ENCODE measurements at regions not wholly inside any gene's neighbourhood (a gene's known extent, or its start where the extent isn't known, plus 50 kb on each side); places are given as distances from the start of the nearest gene placed in this dataset.

DNA sequence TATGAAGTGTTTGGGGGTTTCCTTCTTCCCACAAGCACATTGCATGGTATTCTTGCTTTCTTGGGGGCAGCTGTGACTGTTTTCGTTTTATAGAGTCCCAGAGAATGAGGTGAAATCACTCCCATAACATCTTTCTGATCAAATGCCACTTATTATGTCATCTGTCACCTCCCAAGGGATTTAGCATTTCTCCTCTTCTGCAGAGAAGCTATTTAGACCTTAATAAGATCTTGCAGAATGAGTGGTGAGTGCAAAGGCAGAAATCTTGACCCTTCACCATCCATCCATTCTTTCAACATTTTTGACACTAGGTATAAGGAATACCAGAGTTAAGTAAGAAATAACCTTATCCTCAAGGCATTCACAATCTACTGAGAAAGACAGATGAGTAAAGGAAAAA lies 318.6 kb upstream of the POU3F1 start (continued):
- TF ChIP-seq NCOA2 (IDR thresholded peaks at IDR 0.05; ENCODE audit: partially characterized antibody in 2 of 2) (no peak), EHMT2 (IDR thresholded peaks at IDR 0.05) (no peak), TCF3 (CRISPR knock-in tag; IDR thresholded peaks at IDR 0.05) (no peak), DNMT1 (IDR thresholded peaks at IDR 0.05) (no peak), TEAD2 (tag; IDR thresholded peaks at IDR 0.05) (no peak), POLR2G (IDR thresholded peaks at IDR 0.05; ENCODE audit: low read depth, low read length) (no peak), KDM1A (IDR thresholded peaks at IDR 0.05) (no peak), POLR3G (IDR thresholded peaks at IDR 0.05; ENCODE audit: extremely low read depth, insufficient read length, insufficient replicate concordance) (no peak), KAT7 (CRISPR knock-in tag; IDR thresholded peaks at IDR 0.05; ENCODE audit: borderline replicate concordance) (no peak), ZNF778 (CRISPR knock-in tag; IDR thresholded peaks at IDR 0.05) (no peak)
- TF ChIP-seq, protein P1, sequence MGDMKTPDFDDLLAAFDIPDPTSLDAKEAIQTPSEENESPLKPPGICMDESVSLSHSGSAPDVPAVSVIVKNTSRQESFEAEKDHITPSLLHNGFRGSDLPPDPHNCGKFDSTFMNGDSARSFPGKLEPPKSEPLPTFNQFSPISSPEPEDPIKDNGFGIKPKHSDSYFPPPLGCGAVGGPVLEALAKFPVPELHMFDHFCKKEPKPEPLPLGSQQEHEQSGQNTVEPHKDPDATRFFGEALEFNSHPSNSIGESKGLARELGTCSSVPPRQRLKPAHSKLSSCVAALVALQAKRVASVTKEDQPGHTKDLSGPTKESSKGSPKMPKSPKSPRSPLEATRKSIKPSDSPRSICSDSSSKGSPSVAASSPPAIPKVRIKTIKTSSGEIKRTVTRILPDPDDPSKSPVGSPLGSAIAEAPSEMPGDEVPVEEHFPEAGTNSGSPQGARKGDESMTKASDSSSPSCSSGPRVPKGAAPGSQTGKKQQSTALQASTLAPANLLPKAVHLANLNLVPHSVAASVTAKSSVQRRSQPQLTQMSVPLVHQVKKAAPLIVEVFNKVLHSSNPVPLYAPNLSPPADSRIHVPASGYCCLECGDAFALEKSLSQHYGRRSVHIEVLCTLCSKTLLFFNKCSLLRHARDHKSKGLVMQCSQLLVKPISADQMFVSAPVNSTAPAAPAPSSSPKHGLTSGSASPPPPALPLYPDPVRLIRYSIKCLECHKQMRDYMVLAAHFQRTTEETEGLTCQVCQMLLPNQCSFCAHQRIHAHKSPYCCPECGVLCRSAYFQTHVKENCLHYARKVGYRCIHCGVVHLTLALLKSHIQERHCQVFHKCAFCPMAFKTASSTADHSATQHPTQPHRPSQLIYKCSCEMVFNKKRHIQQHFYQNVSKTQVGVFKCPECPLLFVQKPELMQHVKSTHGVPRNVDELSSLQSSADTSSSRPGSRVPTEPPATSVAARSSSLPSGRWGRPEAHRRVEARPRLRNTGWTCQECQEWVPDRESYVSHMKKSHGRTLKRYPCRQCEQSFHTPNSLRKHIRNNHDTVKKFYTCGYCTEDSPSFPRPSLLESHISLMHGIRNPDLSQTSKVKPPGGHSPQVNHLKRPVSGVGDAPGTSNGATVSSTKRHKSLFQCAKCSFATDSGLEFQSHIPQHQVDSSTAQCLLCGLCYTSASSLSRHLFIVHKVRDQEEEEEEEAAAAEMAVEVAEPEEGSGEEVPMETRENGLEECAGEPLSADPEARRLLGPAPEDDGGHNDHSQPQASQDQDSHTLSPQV (IDR thresholded peaks at IDR 0.05) = no peak

Data from K562 (cell line).